ENCODE measurements at regions not wholly inside any gene's neighbourhood (a gene's known extent, or its start where the extent isn't known, plus 50 kb on each side); places are given as distances from the start of the nearest gene placed in this dataset.

DNA sequence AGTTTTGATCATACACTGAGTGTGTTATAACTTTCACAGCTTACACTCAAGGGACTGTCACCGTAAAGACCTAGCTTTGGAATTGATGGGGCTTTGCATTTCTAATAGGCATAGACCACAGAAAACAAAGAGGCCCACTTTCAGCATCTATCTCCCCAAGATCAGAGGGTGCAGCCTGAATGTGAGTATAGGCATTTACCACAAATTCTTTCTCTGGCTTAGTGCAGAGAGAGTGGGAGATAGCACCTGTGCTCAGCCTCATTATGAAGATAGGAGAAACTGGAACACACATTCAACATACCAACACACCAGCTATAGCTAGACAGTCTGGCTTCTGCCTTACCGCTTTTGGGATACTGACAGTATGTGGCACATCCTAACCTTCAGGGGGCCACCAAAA lies 783.4 kb upstream of the GRAMD2B start:
- ChIA-PET POLR2A (ENCODE audit: unreplicated experiment) (no interaction called here), CTCF (no interaction called here)
- Histone ChIP-seq H3K9ac (ENCODE audit: low read length) (no peak overlapping the region), H3K79me2 (ENCODE audit: low read length) (no peaks in the 10 kb centered on the region), H3K36me3 (ENCODE audit: low read depth, low read length) (no peaks in the 10 kb centered on the region), H3K27ac (ENCODE audit: low read length) (no peak overlapping the region), H3K27me3 (ENCODE audit: low read length) (no peaks in the 10 kb centered on the region), H3K4me2 (ENCODE audit: low read length) (no peak overlapping the region), H3K4me3 (ENCODE audit: low read length) (no peak overlapping the region), H3F3A (ENCODE audit: low read length, unreplicated experiment) (no peaks in the 10 kb centered on the region), H2AFZ (ENCODE audit: low read length) (no peak overlapping the region), H3K4me1 (ENCODE audit: insufficient read depth, low read length) (no peaks in the 10 kb centered on the region), H4K20me1 (ENCODE audit: low read length) (no peaks in the 10 kb centered on the region), H3K9me3 (ENCODE audit: low read length) (no peaks in the 10 kb centered on the region), H3K9me2 (replicated peaks; ENCODE audit: low read length) (no peaks in the 10 kb centered on the region)
- no peak for ATAC-seq
- no peak for TF ChIP-seq EZH2 (IDR thresholded peaks at IDR 0.05; ENCODE audit: low read length, unreplicated experiment)
- TF ChIP-seq EZH2phosphoT487 (IDR thresholded peaks at IDR 0.05; ENCODE audit: borderline replicate concordance, low read length): no peak
- TF ChIP-seq, protein P1, sequence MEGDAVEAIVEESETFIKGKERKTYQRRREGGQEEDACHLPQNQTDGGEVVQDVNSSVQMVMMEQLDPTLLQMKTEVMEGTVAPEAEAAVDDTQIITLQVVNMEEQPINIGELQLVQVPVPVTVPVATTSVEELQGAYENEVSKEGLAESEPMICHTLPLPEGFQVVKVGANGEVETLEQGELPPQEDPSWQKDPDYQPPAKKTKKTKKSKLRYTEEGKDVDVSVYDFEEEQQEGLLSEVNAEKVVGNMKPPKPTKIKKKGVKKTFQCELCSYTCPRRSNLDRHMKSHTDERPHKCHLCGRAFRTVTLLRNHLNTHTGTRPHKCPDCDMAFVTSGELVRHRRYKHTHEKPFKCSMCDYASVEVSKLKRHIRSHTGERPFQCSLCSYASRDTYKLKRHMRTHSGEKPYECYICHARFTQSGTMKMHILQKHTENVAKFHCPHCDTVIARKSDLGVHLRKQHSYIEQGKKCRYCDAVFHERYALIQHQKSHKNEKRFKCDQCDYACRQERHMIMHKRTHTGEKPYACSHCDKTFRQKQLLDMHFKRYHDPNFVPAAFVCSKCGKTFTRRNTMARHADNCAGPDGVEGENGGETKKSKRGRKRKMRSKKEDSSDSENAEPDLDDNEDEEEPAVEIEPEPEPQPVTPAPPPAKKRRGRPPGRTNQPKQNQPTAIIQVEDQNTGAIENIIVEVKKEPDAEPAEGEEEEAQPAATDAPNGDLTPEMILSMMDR (conservative IDR thresholded peaks at IDR 0.05; ENCODE audit: low read depth, low read length): no peak
- intact Hi-C loops (cut with micrococcal nuclease): no loop called here
- no peak for DNase-seq
- no TSS peak for BruUV-seq (replicated peaks)

DNA sequence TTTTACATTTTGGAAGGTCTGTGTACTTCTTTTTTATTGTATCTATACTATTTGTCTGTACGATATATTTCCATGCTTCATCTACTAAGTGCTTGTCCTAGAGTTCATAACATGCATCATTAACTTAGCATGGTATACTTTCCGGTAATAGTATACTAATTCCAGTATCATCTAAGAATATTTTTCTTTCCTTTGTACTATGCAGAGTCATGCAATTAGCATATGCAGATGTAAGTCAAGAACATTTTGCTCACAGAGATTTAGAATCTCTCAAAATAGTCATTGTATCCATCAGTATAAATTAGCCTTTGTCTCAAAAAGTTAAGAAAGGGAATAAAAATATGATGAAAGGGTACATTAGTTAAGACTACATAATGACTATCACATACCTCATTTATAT lies 770.4 kb upstream of the GRAMD2B start:
- Histone ChIP-seq H3K27me3 (ENCODE audit: low read length) (no peaks in the 10 kb centered on the region), H3K27ac (ENCODE audit: low read length) (no peak overlapping the region), H2AFZ (ENCODE audit: low read length) (no peak overlapping the region), H3K9me2 (replicated peaks; ENCODE audit: low read length) (no peaks in the 10 kb centered on the region), H3K4me2 (ENCODE audit: low read length) (no peak overlapping the region), H3K9ac (ENCODE audit: low read length) (no peak overlapping the region), H3K36me3 (ENCODE audit: low read depth, low read length) (no peaks in the 10 kb centered on the region), H3F3A (ENCODE audit: low read length, unreplicated experiment) (no peaks in the 10 kb centered on the region), H3K4me1 (ENCODE audit: insufficient read depth, low read length) (no peaks in the 10 kb centered on the region), H4K20me1 (ENCODE audit: low read length) (no peaks in the 10 kb centered on the region), H3K9me3 (ENCODE audit: low read length) (no peaks in the 10 kb centered on the region), H3K4me3 (ENCODE audit: low read length) (no peak overlapping the region), H3K79me2 (ENCODE audit: low read length) (no peaks in the 10 kb centered on the region)
- no peak for DNase-seq
- intact Hi-C loops (cut with micrococcal nuclease): no loop called here
- TF ChIP-seq EZH2phosphoT487 (IDR thresholded peaks at IDR 0.05; ENCODE audit: borderline replicate concordance, low read length): no peak
- TF ChIP-seq EZH2 (IDR thresholded peaks at IDR 0.05; ENCODE audit: low read length, unreplicated experiment): no peak
- TF ChIP-seq, protein P1 (conservative IDR thresholded peaks at IDR 0.05; ENCODE audit: low read depth, low read length): no peak
- ChIA-PET CTCF (no interaction called here), POLR2A (ENCODE audit: unreplicated experiment) (no interaction called here)
- BruUV-seq (replicated peaks): no TSS peak
- no peak for ATAC-seq

DNA sequence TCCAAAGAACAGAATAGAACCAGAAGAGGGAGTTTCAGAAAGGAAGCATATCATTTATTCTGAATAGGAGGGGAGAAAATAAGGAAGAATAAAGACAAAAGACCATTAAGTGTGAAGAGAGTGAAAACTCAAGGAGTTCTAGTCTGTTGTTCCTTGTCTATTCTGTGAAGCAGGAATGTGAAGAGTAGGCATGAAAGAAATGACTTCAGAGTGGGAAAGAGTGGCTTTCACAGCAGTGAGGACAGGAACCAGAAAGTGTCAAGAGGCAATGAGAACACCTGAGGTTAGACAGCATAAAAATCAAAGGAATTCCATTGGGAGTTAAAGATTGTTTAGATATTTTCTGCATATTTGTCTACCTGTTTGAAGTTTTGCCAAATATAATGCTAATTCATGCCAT lies 768.8 kb upstream of the GRAMD2B start:
- ATAC-seq (no peak), DNase-seq (no peak)
- no peaks in the 10 kb centered on the region for H4K20me1 ChIP-seq (ENCODE audit: low read length)
- no peak overlapping the region for H3K4me3 ChIP-seq (ENCODE audit: low read length)
- H3K27me3 ChIP-seq (ENCODE audit: low read length): no peaks in the 10 kb centered on the region
- TF ChIP-seq, protein P1 (conservative IDR thresholded peaks at IDR 0.05; ENCODE audit: low read depth, low read length): no peak
- no peak for TF ChIP-seq EZH2phosphoT487 (IDR thresholded peaks at IDR 0.05; ENCODE audit: borderline replicate concordance, low read length)
- no peak for TF ChIP-seq EZH2 (IDR thresholded peaks at IDR 0.05; ENCODE audit: low read length, unreplicated experiment)
- H3K4me2 ChIP-seq (ENCODE audit: low read length): no peak overlapping the region
- ChIA-PET CTCF (no interaction called here), POLR2A (ENCODE audit: unreplicated experiment) (no interaction called here)
- H2AFZ ChIP-seq (ENCODE audit: low read length): no peak overlapping the region
- no peaks in the 10 kb centered on the region for H3K79me2 ChIP-seq (ENCODE audit: low read length)
- no peak overlapping the region for H3K9ac ChIP-seq (ENCODE audit: low read length)
- no TSS peak for BruUV-seq (replicated peaks)
- H3F3A ChIP-seq (ENCODE audit: low read length, unreplicated experiment): no peaks in the 10 kb centered on the region
- no peaks in the 10 kb centered on the region for H3K9me2 ChIP-seq (replicated peaks; ENCODE audit: low read length)
- H3K9me3 ChIP-seq (ENCODE audit: low read length): no peaks in the 10 kb centered on the region
- H3K36me3 ChIP-seq (ENCODE audit: low read depth, low read length): no peaks in the 10 kb centered on the region
- intact Hi-C loops (cut with micrococcal nuclease): no loop called here
- H3K27ac ChIP-seq (ENCODE audit: low read length): no peak overlapping the region
- H3K4me1 ChIP-seq (ENCODE audit: insufficient read depth, low read length): no peaks in the 10 kb centered on the region
